OCI-LY1 (cell line): ENCODE measurements at regions not wholly inside any gene's neighbourhood (a gene's known extent, or its start where the extent isn't known, plus 50 kb on each side); places are given as distances from the start of the nearest gene placed in this dataset.

ENCODE experiments used
- CTCF ChIP-seq: fragments of 200-600 bp; sonication (generic), shearing (Covaris generic); IDR thresholded peaks from 2 replicates; pipeline ENCODE4 v1.5.1; 2017; ENCODE audit warnings: mild to moderate bottlenecking, antibody characterized with exemption, low read length, moderate library complexity, mixed read lengths
- EZH2 ChIP-seq: fragments of 200-600 bp; sonication (generic), shearing (Covaris generic); IDR thresholded peaks from 2 replicates; pipeline ENCODE4 v1.8.0; 2017; ENCODE audit warnings: borderline replicate concordance, mixed run types, mild to moderate bottlenecking, antibody characterized with exemption, low read length, moderate library complexity, mixed read lengths

GRCh38 chr3:25000971-25001591 is 427.0 kb upstream of the RARB start:
- TF ChIP-seq CTCF (no peak), EZH2 (no peak)
